Activated naive CD4-positive, alpha-beta T cell treated with anti-CD3 and anti-CD28 coated beads, Interleukin-2, amount 50 U/mL, for 16 hours (primary cell): ENCODE measurements at regions not wholly inside any gene's neighbourhood (a gene's known extent, or its start where the extent isn't known, plus 50 kb on each side); places are given as distances from the start of the nearest gene placed in this dataset.
"Not testable (repeated sequence)": the region's sequence is repeated elsewhere in the genome, so short reads cannot be mapped to it uniquely, and the experiment has no call there.

ENCODE experiments used
- DNase-seq: peaks from one replicate; pipeline ENCODE4 v3.0.0-alpha.2; 2020

DNA sequence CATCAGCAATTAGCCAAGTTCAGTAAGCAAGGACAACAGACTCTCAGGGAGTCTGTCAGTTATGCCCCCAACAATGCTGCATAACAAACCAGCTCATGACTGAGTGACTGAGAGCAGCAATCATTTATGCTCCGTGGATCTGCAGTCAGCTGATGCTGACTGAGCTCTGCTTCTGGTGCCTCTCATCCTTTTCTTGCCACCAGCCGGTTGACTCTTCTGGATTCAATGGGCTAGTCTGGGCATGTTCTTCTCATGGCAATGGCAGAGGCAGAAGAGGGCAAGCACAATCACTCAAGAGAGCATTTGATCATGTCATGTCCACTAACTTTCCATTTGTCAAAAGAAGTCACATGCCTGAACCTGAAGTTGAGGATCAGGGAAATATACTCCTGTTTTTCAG, 157.0 kb upstream of the NTRK2 start:
- DNase-seq: no peak

DNA sequence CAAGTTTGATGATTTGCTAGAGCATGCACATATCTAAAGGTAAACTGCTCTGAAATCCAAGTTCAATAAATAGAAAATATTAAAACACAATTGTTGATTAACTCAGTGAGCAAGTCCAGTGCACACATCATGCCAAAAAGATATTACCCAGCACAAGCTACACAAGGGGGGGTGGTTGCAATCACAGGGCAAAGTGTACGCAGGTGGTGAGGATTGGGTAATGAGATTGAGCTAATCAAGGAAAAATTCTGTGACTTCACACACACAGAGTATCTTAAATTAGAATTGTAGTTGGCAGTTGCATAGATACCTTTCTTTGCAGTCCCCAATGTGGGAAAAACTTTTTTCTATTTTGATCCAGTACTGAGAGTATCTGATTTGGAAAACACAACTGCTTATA, 156.1 kb upstream of the NTRK2 start:
- DNase-seq: no peak

DNA sequence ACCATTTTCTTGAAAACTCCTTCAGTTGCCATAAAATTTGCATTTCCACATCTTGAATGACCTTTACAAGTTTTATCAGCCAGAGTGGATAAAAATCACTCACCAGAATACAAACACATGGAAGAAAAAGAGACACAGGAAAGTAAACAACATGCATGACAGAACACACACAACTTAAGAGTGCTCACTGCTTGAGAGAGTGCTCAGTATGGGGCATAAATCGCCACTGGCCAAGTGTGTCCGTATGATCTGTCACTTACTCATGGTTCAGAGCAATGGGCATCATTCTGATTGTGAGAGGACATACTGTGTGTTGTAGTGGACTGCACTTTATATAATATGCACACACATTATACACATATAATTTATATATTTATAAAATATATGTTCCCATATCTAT, 155.6 kb upstream of the NTRK2 start:
- no peak for DNase-seq

- no peak for DNase-seq
Measured at GRCh38 chr9:84514421-84514820, 155.1 kb upstream of the NTRK2 start.

- no peak for DNase-seq
Measured at GRCh38 chr9:84517026-84517425, 152.5 kb upstream of the NTRK2 start.

GRCh38 chr9:84519413-84519812, 150.1 kb upstream of the NTRK2 start:
- DNase-seq: no peak

DNA sequence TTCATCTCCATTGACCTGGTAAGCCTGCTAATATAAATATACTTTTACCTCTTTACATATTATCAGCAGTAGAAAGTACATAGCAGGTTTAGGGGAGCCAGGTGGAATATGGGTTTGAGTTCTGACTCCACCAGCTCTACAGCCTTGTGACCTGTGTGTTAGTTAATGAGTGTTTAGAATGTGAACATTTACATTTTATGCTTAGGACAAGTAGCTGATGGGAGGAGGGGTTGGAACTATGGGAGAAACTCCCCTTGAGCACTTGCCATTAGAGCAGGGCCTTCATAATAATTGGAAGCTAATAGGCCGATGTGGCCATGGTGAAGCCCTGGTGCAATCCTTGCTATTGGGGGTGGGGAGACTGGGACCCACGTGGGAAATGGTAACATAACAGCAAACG, 148.3 kb upstream of the NTRK2 start:
- DNase-seq: no peak

- DNase-seq: not testable (repeated sequence)
Measured at GRCh38 chr9:84526211-84526610, 143.3 kb upstream of the NTRK2 start.

- DNase-seq: not testable (repeated sequence)
Measured at GRCh38 chr9:84527060-84527720, 142.3 kb upstream of the NTRK2 start.

- not testable (repeated sequence) for DNase-seq
Measured at GRCh38 chr9:84535973-84536372, 133.6 kb upstream of the NTRK2 start.

- no peak for DNase-seq
Measured at GRCh38 chr9:84538879-84539278, 130.7 kb upstream of the NTRK2 start.

GRCh38 chr9:84542554-84542953, 127.0 kb upstream of the NTRK2 start:
- no peak for DNase-seq

- DNase-seq: no peak
Measured at GRCh38 chr9:84554069-84554664, 115.4 kb upstream of the NTRK2 start.

GRCh38 chr9:84556556-84556955, 113.0 kb upstream of the NTRK2 start:
- no peak for DNase-seq

DNA sequence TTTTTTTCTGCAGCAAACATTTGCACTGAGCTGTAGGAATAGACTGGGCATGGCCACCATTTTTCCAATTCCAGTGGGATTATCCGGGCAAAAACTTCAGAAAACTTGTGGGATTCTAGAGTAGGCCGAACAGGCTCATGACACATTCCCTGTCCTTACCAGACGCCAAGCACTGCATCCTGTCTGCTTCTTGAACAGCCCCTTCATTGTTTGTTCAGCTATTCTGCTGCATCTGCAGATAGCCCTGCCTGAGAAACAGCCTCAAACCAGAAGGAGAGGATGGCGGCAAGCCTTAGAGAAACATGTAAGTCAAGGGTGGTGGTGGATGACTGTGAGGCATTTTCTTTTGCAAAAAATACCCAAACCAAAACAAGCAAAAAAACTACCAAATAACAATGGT, 111.8 kb upstream of the NTRK2 start:
- no peak for DNase-seq

DNA sequence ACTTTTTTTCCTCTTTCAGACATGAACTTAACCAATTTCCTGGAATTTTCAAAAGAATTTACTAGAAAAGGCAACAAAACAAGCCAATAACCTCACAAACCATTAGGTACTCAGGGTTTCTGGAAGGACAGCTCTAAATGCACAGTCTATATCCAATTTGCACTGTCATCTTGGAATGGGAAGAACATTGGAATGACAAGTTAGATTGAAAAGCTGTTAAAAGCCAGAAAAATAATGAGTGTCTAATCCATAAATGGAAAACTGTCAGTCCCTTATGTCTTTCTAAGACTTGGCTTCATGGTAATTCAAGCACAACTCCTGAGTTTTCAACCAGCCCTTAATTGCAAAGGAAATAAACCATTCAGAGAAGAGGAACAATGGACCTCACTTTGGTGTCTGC, 105.8 kb upstream of the NTRK2 start:
- DNase-seq: no peak

- DNase-seq: no peak
Measured at GRCh38 chr9:84567805-84568204, 101.7 kb upstream of the NTRK2 start.

GRCh38 chr9:84570482-84571154, 98.9 kb upstream of the NTRK2 start:
- DNase-seq: no peak

DNA sequence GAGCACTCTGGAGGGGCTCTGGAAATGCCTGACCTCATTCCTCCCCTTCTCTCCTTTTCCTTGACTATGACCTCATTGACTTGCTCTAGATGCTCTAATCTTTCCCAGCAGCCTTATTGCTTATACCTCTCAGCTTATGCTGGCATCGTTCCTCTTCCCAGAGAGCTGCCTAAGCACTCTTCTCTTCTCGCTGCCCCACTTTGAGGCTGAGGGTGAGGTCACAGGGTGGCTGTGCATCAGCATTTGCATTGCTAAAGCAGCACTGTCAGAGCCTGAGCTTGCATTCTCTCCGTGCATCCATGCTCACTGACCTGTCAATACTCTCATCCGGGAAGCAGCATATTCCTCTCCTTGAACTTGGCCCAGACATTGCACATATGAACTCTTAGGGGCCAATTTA, 96.4 kb upstream of the NTRK2 start:
- DNase-seq: no peak

DNA sequence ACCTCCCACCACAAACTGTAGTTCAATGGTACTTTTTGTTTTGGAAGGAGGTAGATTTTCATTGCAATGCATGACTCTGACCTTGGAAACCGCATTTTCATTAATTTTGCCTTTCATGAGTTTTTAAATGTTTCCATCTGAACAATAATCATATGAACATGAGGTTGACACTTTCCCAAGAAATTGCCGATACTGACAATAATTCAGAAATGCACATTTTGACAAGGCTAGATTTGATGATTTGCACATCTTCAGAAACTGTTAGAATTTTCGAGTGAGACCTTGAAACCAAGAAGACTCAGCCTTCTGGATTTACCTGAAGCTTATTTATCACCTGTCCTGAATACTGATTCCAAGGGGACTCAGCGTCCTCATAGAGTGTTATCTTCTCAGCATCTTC, 93.8 kb upstream of the NTRK2 start:
- DNase-seq: no peak

DNA sequence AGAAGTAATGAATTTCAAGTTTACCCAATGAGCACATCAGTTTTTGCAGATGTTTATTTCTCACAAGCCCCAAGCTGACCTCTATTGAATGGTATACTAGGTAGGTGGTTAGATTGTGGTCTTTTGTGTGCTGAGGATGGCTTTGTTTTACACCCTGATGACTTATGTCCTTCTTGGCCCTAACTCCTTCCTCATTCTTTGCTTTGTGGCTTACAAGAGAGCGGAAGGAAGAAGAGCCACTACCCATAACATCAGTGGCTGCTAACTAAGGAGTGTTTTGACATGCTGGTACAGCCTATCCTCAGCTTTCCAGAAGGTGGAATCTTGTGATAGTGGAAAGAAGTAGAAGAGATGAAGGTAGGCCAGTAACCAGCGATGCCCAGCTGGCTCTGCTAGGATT, 85.7 kb upstream of the NTRK2 start:
- no peak for DNase-seq

DNA sequence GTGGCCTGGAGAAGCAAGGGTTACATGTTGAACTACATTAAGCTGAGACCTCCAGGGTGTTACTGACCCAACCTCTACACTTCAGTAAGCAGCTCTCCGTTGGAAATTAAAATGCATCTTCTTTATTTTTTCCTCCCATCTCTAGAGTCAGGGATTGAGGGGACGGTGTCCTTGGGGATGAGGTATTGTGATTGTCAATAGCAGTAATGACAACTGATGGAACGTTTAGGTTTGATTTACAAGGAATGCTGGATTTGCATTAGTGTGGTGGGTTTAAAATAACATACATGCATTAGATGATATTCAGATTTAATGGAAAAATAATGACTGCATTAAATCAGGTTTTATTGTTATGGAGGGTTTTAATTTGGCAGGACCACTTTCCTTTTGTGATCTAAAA, 82.9 kb upstream of the NTRK2 start:
- DNase-seq: no peak

DNA sequence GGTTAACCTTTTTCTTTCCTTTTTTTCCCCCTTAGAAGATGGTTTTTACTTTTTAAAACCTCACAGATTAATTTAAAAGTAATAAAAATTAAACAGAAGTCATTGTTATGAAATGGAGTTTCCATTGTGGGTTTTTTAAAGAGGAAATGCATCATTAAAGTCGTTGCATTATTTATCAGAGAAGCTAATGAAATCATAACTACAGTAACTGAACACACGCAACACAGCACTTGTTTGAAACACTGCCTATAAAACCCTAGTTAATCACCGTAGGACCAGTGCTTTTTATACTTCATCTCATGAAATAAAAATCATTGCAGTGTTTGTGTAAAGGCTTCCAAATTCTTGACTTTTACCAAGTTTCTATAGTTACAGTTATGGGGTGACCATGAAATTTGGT, 82.4 kb upstream of the NTRK2 start:
- DNase-seq: no peak

DNA sequence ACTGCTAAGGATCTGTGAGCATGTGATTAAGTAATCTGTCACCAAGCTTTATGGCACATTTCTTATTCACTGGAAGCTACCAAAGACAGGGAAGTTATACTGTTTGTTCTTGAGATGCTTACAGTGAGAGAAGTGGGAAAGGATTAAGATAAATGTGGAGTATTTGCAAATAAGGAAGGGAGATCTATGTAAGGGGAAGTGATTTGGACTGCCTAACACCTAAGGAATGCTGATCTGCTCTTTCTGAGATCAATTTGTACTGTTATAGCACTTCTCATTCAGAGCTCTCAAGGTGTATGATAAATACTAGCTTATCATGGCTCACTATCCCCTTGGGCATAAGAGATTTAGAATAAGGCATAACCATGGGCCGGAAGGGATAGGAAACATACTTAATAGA, 80.0 kb upstream of the NTRK2 start:
- no peak for DNase-seq

- DNase-seq: no peak
Measured at GRCh38 chr9:84590706-84591105, 78.8 kb upstream of the NTRK2 start.
